Stimulated activated naive CD8-positive, alpha-beta T cell treated with anti-CD3 and anti-CD28 coated beads, Interleukin-15, Interleukin-2, amounts not matched to agents 100 U/mL and 50 U/mL, for 24 hours (primary cell): ENCODE measurements at regions not wholly inside any gene's neighbourhood (a gene's known extent, or its start where the extent isn't known, plus 50 kb on each side); places are given as distances from the start of the nearest gene placed in this dataset.
"Not testable (repeated sequence)": the region's sequence is repeated elsewhere in the genome, so short reads cannot be mapped to it uniquely, and the experiment has no call there.

Source experiments
- ATAC-seq: fragments of 150-1000 bp; cut with Tn5 transposase; one replicate; pipeline ENCODE4 v1.10.0; 2021
- DNase-seq: peaks from one replicate; pipeline ENCODE4 v3.0.0; 2021

DNA sequence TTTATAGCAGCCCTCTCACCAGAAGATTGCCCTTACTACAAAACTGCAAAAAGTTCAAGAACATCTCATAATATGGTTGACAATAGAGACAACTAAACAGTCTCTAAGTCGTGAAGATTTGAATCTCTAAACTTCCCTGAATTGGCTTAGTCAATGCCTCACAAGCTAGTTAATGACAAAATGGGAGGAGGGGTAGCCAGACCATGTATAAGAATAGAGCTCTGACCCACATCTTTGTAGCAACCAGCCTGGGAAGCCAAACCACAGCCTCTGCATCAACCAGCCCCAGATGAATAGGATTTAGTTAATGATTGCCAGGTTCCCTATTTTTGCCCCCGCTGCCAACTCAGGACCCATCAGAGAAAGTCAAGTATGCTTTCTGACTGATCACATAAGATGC lies 1265.9 kb upstream of the PCDH10 start:
- not testable (repeated sequence) for DNase-seq, ATAC-seq

GRCh38 chr4:131925662-131926061 lies 1223.4 kb upstream of the PCDH10 start:
- DNase-seq, ATAC-seq: not testable (repeated sequence)

GRCh38 chr4:131967646-131968045 lies 1181.4 kb upstream of the PCDH10 start:
- DNase-seq, ATAC-seq: not testable (repeated sequence)

- no peak for ATAC-seq
- DNase-seq: no peak
Measured at GRCh38 chr4:131974730-131975129, 1174.4 kb upstream of the PCDH10 start.

DNA sequence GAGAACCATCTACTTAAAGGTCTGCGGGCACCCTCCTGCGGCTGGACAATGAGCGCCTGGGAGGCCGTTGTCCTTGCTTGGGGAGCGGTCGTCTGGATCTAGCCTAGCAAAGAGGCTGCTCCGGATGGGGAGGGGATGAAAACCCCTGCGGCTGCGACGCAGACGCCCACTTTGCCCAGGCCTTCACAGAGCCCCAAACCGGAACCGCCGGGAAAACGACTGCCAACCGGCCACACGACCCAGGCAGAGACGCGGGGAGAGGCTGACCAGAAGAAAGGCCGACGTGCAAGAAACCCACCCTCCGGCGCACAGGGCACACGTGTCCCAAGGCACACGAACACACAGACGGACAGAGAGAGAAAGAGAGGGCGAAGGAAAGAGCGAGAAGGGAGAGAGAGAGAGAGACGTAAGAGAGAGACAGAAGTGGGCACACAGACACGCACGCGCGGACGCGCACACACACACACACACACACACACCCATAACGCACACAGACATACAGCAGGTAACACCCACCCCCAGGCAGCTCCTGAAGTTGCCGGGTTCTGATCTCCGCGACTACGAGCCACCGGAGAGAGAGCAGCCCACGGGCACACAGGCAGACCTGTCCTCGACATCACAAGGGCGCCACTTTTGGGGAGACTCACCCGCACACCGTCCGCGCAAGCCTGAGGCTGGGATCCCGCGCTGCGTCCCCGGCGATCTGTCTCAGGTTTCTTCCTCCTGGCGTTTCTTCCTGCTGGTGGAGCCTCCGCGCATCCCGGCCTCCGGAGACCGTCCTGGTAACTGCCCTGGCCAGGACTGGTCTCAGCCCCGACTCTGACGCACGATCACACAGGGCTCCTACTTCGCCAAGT lies 1173.6 kb upstream of the PCDH10 start:
- DNase-seq: not testable (repeated sequence)

DNA sequence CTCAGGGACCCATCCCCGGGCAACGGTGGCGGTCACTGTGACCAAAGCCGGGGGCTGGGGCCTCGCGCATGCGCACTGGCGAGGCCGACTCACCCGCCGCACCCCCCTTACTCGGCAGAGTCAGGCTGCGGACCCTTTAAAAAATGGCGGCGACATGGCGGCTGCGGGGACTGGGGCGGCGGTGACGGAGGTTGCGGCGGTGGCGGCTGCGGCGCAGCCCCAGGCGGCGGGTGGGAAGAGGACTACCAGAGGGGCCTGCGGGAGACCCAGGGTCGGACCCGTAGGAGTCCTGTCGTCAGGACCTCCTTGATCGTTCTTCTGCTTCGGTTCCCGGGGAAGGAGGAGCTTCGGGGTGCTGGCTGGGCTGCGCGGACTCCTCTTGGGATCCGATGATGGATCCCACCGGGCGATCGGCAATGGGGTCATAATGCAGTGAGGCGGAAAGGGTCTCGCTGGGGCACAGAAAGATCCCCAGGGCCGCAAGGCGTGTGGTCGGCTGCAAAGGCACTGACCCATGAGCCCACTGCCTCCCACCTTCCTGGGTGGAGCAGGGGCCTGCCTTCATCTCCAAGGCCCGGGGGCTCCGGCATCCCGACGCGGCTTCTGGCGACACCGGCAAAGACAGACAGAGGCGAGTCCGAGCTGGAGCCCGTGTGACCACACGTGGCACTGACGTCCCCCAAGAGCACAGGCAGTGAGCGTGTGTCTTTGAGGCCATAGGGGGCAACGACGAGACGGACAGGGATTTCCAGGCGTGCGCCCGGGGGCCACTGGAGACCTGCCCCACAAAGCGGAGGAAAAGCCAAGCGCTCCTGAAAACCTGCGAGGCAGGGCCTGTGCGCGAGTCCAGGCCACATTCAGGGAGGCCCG lies 1172.7 kb upstream of the PCDH10 start:
- not testable (repeated sequence) for ATAC-seq, DNase-seq

More for the DNA sequence above, 1173.6 kb upstream of the PCDH10 start:
- not testable (repeated sequence) for ATAC-seq

DNA sequence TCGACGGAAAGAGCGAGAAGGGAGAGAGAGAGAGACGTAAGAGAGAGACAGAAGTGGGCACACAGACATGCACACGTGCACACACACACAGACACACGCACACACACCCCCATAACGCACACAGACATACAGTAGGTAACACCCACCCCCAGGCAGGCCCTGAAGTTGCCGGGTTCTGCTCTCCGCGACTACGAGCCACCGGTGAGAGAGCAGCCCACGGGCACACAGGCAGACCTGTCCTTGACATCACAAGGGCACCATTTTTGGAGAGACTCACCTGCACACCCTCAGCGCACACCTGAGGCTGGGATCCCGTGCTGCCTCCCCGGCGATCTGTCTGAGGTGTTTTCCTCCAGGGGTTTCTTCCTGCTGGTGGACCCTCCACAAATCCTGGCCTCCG lies 1171.0 kb upstream of the PCDH10 start:
- no peak for ATAC-seq
- DNase-seq: no peak

DNA sequence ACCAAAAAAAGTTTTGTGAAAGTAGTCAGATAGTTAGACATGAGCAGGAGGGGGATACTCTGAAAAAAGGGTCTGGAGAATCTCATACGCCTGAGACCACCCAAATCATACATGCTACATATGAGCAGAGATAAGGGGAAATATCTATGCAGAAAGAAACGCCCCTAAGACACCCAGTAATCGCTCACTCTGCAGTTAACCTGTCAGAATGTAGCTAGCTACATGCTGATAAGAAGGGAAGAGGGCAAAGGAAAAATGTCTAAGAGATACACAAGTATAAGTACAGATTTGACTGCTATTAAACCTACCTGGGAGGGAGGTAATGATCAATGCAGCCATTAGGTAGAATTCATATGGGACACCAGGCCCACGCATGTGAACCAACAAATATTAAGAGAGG lies 1159.5 kb upstream of the PCDH10 start:
- ATAC-seq: no peak

DNA sequence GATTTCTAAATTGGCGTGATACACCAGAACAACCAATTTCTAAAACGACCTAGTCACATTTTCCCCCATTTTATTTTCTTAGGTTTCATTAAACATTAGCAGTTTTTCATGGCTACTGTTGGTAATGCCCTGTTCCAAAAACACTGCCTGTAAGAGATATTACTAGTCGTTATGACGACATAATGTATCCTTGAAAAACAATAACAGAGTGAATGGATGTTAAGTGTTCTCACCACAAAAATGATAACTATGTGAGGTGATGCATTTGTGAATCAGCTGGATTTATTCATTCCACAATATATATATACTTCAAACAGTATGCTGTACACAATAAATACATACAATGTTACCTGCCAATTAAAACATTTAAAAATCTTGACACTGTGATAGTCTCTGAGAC lies 1147.6 kb upstream of the PCDH10 start:
- ATAC-seq: no peak
- no peak for DNase-seq

More for the DNA sequence above, 1159.5 kb upstream of the PCDH10 start:
- DNase-seq: no peak

DNA sequence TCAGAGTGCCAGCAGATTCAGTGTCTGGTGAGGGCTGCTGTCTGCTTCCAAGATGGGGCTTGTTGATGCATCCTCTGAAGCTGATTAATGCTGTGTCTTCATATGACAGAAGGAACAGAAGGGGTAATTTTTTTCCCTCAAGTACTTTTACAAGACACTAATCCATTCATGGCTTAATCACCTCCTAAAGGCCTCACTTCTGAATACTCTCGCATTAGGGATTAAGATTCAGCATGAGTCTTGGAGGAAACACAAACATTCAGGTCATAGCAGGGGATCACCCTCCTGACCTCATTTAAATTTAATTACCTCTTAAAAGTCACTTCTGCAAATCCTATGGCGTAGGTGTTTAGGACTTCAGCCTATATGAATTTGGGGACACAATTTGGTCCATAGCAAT lies 1145.5 kb upstream of the PCDH10 start:
- ATAC-seq (no peak), DNase-seq (no peak)

GRCh38 chr4:132015321-132015720 lies 1133.8 kb upstream of the PCDH10 start:
- no peak for DNase-seq
- no peak for ATAC-seq

DNA sequence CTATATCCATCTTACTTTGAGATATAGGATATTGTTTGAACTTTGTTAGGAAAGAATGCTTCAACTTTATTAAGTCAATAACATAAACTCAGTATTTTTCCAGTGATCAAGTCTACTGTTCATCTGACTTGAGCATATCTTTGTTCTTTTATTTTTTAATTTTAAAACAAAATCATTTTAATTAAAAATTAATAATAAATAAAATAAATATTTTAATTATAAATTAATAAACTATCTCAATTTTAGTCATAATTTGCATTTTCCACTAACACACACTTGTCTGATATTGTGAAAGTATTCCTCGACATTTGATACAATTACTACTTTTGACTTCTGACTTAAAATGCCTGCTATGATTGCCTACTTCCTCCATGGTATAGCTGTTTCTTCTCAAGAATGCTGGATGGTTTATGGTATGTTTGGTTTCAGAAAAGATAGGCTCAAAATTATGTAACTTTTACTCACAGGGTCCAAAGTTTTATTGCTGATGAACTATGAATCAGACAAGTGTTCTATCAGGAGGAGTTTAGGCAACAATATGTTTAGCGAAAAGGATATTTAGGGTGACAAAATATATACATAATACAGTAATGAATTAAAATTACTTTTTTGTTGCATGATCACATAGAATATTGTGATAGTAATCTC lies 1132.3 kb upstream of the PCDH10 start:
- ATAC-seq (no peak), DNase-seq (no peak)

DNA sequence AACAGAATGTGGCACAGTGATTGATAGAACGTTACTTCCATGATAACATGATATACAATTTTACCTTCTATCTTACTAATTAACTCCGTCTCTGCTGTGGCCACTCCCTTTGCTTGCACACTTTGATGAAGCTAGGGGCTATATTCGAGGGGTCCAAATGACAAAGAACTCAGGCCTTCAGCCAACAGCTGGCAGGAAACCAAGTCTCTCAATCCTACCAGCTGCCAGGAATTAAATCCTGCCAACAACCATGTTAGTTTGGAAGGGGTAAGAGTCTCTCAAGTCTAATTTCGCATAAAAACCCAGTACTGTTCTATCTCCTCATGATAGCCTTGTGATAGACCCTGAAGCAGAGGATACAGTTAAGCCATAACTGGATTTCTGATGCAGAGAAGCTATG lies 1122.9 kb upstream of the PCDH10 start:
- ATAC-seq: no peak

DNA sequence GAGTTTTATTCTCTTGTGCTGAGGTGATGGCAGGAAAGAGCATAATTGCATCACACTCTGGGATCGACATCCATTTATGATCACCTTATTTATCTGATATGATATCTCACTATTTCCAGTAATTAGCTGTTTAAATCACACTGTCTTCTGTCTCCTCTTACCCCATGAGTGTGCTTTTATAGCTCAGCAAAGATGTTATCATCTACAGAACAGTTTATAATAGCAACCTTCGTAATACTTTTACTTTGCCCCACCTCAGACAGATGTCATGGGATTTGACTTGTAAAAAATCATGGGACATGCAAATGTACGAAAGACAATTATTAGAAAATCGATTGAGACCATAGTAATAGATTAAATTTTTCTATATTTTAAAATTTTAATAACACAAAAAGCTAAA lies 1122.3 kb upstream of the PCDH10 start:
- DNase-seq (no peak), ATAC-seq (no peak)

More for the DNA sequence above, 1122.9 kb upstream of the PCDH10 start:
- DNase-seq: no peak

- no peak for DNase-seq
- no peak for ATAC-seq
Measured at GRCh38 chr4:132056496-132056895, 1092.6 kb upstream of the PCDH10 start.

DNA sequence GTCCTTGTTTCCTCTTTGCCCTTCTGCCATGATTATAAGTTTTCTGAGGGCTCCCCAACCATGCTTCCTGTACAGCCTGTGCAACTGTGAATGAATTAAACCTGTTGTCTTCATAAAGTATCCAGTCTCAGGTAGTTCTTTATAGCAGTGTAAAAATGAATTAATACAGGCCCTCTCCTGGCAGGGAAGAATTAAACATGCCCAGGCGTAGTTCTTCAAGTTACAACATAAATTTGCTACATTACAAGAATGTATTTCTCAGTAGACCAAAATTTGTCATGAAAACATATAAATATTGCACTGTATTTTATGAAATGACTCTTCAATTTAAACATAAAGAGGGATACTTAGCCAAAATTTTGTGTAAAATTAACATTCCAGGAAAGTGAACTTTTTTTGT lies 1089.9 kb upstream of the PCDH10 start:
- no peak for DNase-seq
- no peak for ATAC-seq

GRCh38 chr4:132062611-132063239 lies 1086.4 kb upstream of the PCDH10 start:
- ATAC-seq (no peak), DNase-seq (no peak)

DNA sequence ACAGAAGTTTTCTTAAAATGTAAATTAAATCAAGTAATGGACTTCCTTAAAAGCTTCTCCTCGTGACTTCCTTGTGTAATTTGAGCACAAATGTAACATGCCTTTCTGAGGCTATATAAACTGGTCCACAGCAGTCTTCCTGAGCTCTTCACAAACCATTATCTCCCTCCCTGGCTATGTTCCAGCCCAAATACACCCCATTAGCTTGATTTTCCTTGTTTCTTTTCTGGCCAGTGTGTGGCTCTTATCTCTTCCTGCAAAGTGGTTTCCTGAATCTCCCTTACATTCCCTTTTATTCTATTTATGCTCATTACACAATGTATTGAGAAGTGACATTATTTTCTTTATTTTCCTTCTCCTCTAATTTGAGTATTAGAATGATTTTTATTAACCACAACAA lies 1085.3 kb upstream of the PCDH10 start:
- DNase-seq (no peak), ATAC-seq (no peak)

DNA sequence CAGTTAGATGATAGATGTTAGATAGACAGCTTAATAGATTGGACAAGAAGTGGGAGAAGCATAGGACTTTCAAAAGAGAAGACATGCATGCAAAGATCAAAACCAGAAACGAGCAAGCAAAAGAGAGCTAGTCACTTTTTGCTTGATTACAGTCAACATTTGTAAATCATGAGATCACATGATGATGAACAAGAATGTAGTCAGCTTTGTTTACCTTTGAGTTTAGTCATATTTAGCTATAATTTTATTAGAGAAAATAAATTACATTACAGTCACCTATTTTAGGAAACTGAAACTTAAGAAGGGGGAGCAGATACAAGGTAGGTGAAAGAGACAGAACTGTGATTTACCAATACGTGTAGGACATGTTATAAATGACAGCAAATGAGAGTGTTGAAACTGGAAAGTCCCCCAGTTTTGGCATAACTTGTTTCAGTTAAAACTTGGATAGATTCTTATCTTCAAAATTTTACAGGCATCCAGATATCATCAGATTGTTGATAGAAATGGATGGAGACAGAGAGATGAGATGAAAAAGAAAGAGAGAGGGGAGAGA lies 1083.1 kb upstream of the PCDH10 start:
- ATAC-seq (no peak), DNase-seq (no peak)

GRCh38 chr4:132071815-132072214 lies 1077.3 kb upstream of the PCDH10 start:
- DNase-seq: no peak

DNA sequence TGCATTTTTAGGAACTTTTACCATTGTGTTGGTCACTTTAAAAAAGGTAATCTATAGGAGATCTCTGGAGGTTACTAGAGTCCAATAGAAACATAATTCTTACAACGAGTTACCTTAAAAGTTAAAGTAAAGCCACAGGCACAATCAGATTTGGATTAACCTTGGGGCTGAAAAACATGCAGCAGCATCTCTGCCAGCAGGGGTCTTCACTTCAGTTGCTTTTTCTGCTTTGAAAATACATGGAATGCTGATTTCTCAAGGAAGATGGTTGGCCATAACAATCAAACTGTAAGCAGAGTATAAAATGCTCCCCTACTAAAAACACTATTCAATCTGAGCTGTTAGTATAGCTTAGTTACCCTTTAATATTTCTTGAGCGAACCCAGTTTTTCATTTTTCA lies 1072.3 kb upstream of the PCDH10 start:
- ATAC-seq (no peak), DNase-seq (no peak)

More at GRCh38 chr4:132071815-132072214, 1077.3 kb upstream of the PCDH10 start:
- ATAC-seq: no peak

DNA sequence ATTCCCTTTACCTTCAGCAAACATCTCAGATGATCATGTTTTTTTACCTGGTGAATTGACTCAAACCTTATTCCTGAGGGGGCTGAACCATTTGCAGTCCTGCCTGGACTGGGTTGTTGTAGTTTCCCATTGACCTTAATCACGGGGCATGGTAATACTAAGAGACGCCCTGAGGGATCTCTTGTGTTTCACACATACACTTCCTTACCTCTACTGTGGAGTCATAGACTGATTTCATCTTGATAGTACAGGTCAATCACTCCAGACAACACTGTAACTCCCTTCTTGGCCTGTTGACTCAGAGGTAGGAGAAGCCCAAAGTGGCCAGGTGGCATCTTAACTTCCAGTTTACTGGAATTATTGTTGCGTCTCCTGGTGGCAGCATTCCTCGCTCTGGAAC lies 1064.0 kb upstream of the PCDH10 start:
- ATAC-seq: no peak
- DNase-seq: no peak
